ENCODE measurements at regions not wholly inside any gene's neighbourhood (a gene's known extent, or its start where the extent isn't known, plus 50 kb on each side); places are given as distances from the start of the nearest gene placed in this dataset.
"Not testable (repeated sequence)": the region's sequence is repeated elsewhere in the genome, so short reads cannot be mapped to it uniquely, and the experiment has no call there.

GRCh38 chr13:50162001-50162400 is 146.8 kb downstream of the KCNRG start:
- FAIRE-seq (no peak), DNase-seq (ENCODE audit: insufficient read length, low spot score) (no peak)
- TF ChIP-seq TAF1 (IDR thresholded peaks at IDR 0.05; ENCODE audit: low read depth, low read length) (no peak), POLR2AphosphoS5 (IDR thresholded peaks at IDR 0.05; ENCODE audit: low read depth, low read length) (no peak), POU2F2 (IDR thresholded peaks at IDR 0.05; ENCODE audit: low read depth, low read length) (no peak), PAX5 (IDR thresholded peaks at IDR 0.05; ENCODE audit: insufficient read depth, low read length, severe bottlenecking) (no peak), POLR2A (IDR thresholded peaks at IDR 0.05; ENCODE audit: low read depth, low read length) (no peak), SPI1 (IDR thresholded peaks at IDR 0.05; ENCODE audit: low read depth, low read length) (no peak)

DNA sequence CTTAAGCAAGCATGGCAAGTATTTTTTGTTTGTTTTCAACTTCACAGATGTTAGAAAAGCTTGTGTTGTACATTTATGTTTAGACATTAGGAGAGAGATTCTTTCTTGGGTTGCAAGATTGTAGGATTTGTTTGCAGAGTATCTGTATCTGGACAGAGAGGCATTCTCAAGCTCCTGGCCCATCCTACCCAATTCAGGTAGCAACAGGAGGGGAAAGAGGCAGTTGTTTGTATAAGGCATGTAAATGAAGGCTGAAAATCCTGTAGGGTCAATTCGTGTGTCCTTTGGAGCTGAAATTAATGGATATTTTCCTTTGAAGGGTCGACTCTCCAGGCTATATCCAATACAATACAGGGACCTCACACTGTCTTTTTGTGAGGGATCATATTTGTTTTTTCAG is 147.3 kb downstream of the KCNRG start:
- no peak for FAIRE-seq
- TF ChIP-seq POLR2A (IDR thresholded peaks at IDR 0.05; ENCODE audit: low read depth, low read length) (no peak), POLR2AphosphoS5 (IDR thresholded peaks at IDR 0.05; ENCODE audit: low read depth, low read length) (no peak), SPI1 (IDR thresholded peaks at IDR 0.05; ENCODE audit: low read depth, low read length) (no peak)
- no peak for DNase-seq (ENCODE audit: insufficient read length, low spot score)

DNA sequence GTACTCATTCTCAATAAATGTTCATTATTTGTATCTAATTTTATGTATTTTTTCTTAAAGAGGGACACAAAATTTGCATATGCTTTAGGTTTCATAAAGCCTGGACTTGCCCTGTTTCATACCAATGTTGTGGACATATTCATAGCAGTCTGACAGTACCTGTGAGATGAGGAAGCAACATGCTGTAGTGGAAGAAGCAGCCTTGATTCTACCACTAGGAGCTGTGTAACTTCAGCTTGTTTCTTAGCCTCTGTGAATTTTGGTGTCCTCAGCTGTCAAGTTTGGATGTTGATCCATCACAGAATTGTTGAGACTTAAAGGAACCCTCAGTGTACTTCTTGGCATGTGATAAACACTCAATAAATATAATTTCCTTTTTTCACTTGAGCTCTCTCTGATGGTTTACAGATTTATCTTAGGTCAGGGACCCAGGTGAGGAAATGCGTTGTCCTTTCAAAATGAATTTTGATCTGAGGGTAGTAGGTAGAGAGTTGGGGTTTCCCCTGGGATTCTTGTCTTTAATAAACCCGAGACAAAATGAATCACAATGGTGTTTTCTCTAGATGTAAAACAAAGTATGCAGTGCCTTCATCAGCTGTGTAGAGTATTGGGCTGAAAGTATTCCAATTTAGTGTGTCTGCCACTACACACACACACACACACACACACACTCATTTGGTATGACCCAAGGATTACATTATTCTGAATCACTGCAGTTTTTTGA is 152.1 kb downstream of the KCNRG start:
- TF ChIP-seq POLR2A (IDR thresholded peaks at IDR 0.05; ENCODE audit: low read depth, low read length): no peak
- TF ChIP-seq POU2F2 (IDR thresholded peaks at IDR 0.05; ENCODE audit: low read depth, low read length): no peak
- no peak for TF ChIP-seq SPI1 (IDR thresholded peaks at IDR 0.05; ENCODE audit: low read depth, low read length)
- no peak for TF ChIP-seq POLR2AphosphoS5 (IDR thresholded peaks at IDR 0.05; ENCODE audit: low read depth, low read length)
- no peak for TF ChIP-seq PAX5 (IDR thresholded peaks at IDR 0.05; ENCODE audit: insufficient read depth, low read length, severe bottlenecking)
- no peak for TF ChIP-seq TAF1 (IDR thresholded peaks at IDR 0.05; ENCODE audit: low read depth, low read length)
- DNase-seq (ENCODE audit: insufficient read length, low spot score) (no peak), FAIRE-seq (no peak)

GRCh38 chr13:50167967-50168366 is 152.7 kb downstream of the KCNRG start:
- TF ChIP-seq SPI1 (IDR thresholded peaks at IDR 0.05; ENCODE audit: low read depth, low read length) (no peak), POU2F2 (IDR thresholded peaks at IDR 0.05; ENCODE audit: low read depth, low read length) (no peak), TAF1 (IDR thresholded peaks at IDR 0.05; ENCODE audit: low read depth, low read length) (no peak), POLR2A (IDR thresholded peaks at IDR 0.05; ENCODE audit: low read depth, low read length) (no peak)
- FAIRE-seq: no peak
- DNase-seq (ENCODE audit: insufficient read length, low spot score): no peak

DNA sequence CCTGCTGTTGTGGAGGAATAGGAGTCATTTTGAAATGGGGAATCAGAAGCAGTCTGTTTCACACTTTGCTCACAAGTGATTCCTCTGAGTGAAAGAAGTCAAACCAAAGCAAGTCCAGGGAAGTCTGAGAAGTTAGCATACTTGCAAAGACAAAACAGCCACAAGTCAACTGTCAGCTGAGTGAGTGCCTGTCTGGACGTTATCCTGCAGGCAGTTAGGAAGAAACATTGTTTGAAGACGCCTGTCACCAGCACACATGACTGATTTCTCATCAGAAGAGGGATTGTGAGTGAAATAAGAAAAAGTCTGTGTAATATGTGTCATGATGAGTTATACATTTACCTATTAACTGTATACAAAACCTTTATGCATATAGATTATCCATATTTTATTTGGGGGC is 153.5 kb downstream of the KCNRG start:
- DNase-seq (ENCODE audit: insufficient read length, low spot score): no peak
- no peak for FAIRE-seq

GRCh38 chr13:50170447-50171037 is 155.3 kb downstream of the KCNRG start:
- no peak for TF ChIP-seq POLR2AphosphoS5 (IDR thresholded peaks at IDR 0.05; ENCODE audit: low read depth, low read length)
- TF ChIP-seq PAX5 (IDR thresholded peaks at IDR 0.05; ENCODE audit: insufficient read depth, low read length, severe bottlenecking): no peak
- no peak for TF ChIP-seq TAF1 (IDR thresholded peaks at IDR 0.05; ENCODE audit: low read depth, low read length)
- no peak for TF ChIP-seq POLR2A (IDR thresholded peaks at IDR 0.05; ENCODE audit: low read depth, low read length)
- TF ChIP-seq SPI1 (IDR thresholded peaks at IDR 0.05; ENCODE audit: low read depth, low read length): no peak
- TF ChIP-seq POU2F2 (IDR thresholded peaks at IDR 0.05; ENCODE audit: low read depth, low read length): no peak
- no peak for DNase-seq (ENCODE audit: insufficient read length, low spot score)
- no peak for FAIRE-seq

More for the DNA sequence above, 153.5 kb downstream of the KCNRG start:
- TF ChIP-seq PAX5 (IDR thresholded peaks at IDR 0.05; ENCODE audit: insufficient read depth, low read length, severe bottlenecking) (no peak), TAF1 (IDR thresholded peaks at IDR 0.05; ENCODE audit: low read depth, low read length) (no peak), SPI1 (IDR thresholded peaks at IDR 0.05; ENCODE audit: low read depth, low read length) (no peak), POLR2AphosphoS5 (IDR thresholded peaks at IDR 0.05; ENCODE audit: low read depth, low read length) (no peak), POLR2A (IDR thresholded peaks at IDR 0.05; ENCODE audit: low read depth, low read length) (no peak), POU2F2 (IDR thresholded peaks at IDR 0.05; ENCODE audit: low read depth, low read length) (no peak)

DNA sequence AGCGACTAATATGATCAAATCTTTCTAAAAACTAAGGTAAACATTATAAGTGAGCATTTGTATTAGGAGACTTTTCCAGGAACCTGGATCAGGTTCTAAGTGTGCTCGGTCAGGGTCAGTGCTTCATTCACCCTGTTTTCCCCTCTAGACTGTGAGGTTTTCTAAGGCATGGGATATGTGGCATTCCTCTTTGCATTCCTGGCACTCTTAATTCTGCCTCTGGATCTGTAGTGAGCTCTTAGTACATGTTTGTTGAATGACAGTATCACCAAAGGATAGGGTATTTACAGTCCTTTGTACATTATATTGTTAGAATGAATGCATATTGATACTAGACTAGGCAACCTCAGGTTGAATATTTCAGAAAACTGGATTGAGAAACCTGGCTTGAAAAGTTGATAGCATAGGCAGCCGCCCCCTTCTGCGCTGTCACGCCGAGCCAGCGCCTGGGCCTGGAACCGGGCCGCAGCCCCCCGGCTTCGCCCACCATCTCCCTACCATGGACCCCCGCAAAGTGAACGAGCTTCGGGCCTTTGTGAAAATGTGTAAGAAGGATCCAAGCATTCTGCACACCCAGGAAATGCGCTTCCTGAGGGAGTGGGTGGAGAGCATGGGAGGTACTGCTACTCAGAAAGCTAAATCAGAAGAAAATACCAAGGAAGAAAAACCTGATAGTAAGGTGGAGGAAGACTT is 156.5 kb downstream of the KCNRG start:
- TF ChIP-seq POLR2AphosphoS5 (IDR thresholded peaks at IDR 0.05; ENCODE audit: low read depth, low read length): no peak
- no peak for TF ChIP-seq TAF1 (IDR thresholded peaks at IDR 0.05; ENCODE audit: low read depth, low read length)
- TF ChIP-seq PAX5 (IDR thresholded peaks at IDR 0.05; ENCODE audit: insufficient read depth, low read length, severe bottlenecking): no peak
- TF ChIP-seq SPI1 (IDR thresholded peaks at IDR 0.05; ENCODE audit: low read depth, low read length): no peak
- no peak for TF ChIP-seq POU2F2 (IDR thresholded peaks at IDR 0.05; ENCODE audit: low read depth, low read length)
- no peak for TF ChIP-seq POLR2A (IDR thresholded peaks at IDR 0.05; ENCODE audit: low read depth, low read length)
- DNase-seq (ENCODE audit: insufficient read length, low spot score): no peak
- no peak for FAIRE-seq

DNA sequence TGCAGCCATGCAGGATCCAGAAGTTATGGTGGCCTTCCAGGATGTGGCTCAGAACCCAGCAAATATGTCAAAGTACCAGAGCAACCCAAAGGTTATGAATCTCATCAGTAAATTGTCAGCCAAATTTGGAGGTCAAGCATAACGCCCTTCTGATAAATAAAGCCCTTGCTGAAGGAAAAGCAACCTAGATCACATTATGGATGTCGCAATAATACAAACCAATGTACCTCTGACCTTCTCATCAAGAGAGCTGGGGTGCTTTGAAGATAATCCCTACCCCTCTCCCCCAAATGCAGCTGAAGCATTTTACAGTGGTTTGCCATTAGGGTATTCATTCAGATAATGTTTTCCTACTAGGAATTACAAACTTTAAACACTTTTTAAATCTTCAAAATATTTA is 157.8 kb downstream of the KCNRG start:
- DNase-seq (ENCODE audit: insufficient read length, low spot score); FAIRE-seq: not testable (repeated sequence)

- no peak for TF ChIP-seq POLR2AphosphoS5 (IDR thresholded peaks at IDR 0.05; ENCODE audit: low read depth, low read length)
- FAIRE-seq (no peak), DNase-seq (ENCODE audit: insufficient read length, low spot score) (no peak)
Observed at GRCh38 chr13:50174630-50175029, 159.4 kb downstream of the KCNRG start.

GRCh38 chr13:50179977-50180376 is 164.7 kb downstream of the KCNRG start:
- no peak for TF ChIP-seq TAF1 (IDR thresholded peaks at IDR 0.05; ENCODE audit: low read depth, low read length)
- TF ChIP-seq POLR2A (IDR thresholded peaks at IDR 0.05; ENCODE audit: low read depth, low read length): no peak
- no peak for TF ChIP-seq POU2F2 (IDR thresholded peaks at IDR 0.05; ENCODE audit: low read depth, low read length)
- no peak for TF ChIP-seq PAX5 (IDR thresholded peaks at IDR 0.05; ENCODE audit: insufficient read depth, low read length, severe bottlenecking)
- no peak for TF ChIP-seq POLR2AphosphoS5 (IDR thresholded peaks at IDR 0.05; ENCODE audit: low read depth, low read length)
- no peak for TF ChIP-seq SPI1 (IDR thresholded peaks at IDR 0.05; ENCODE audit: low read depth, low read length)
- DNase-seq (ENCODE audit: insufficient read length, low spot score) (no peak), FAIRE-seq (no peak)

DNA sequence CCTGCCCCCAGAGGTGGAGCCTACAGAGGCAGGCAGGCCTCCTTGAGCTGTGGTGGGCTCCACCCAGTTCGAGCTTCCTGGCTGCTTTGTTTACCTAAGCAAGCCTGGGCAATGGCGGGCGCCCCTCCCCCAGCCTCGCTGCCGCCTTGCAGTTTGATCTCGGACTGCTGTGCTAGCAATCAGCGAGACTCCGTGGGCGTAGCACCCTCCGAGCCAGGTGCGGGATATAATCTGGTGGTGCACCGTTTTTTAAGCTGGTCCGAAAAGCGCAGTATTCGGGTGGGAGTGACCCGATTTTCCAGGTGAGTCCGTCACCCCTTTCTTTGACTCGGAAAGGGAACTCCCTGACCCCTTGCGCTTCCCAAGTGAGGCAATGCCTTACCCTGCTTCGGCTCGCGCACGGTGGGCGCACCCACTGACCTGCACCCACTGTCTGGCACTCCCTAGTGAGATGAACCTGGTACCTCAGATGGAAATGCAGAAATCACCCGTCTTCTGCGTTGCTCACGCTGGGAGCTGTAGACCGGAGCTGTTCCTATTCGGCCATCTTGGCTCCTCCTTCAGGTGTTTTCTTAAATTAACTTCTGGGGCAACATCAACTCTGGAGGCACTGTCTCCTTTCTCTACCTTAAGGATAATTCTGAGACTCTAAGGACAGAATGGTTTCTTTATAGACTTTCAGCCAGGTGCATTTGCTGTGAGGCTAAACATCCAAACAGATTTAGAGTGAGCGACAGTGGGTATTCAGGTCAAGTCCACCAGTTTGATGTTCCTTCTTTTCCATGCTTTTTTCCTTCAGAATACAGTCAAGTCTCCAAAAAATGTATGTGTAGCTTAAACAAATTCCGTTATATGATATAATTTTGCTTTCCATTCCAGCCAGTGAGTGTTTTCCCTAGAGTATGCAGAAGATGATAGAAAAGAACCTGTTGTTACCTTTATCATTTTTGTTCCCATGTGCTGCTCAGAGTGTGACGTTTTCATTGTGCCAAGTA is 170.8 kb downstream of the KCNRG start:
- not testable (repeated sequence) for FAIRE-seq

More for the DNA sequence above, 170.8 kb downstream of the KCNRG start:
- not testable (repeated sequence) for DNase-seq (ENCODE audit: insufficient read length, low spot score)

Measured in GM12891 (cell line).